ENCODE measurements at regions not wholly inside any gene's neighbourhood (a gene's known extent, or its start where the extent isn't known, plus 50 kb on each side); places are given as distances from the start of the nearest gene placed in this dataset.

GRCh38 chr9:103281126-103281525 is 286.0 kb downstream of the CYLC2 start:
- no peak for TF ChIP-seq POLR2AphosphoS5 (IDR thresholded peaks at IDR 0.05; ENCODE audit: low read depth, low read length)
- TF ChIP-seq CEBPB (IDR thresholded peaks at IDR 0.05; ENCODE audit: low read depth) = no peak
- TF ChIP-seq CBX3 (IDR thresholded peaks at IDR 0.05; ENCODE audit: low read depth) = no peak
- TF ChIP-seq, protein P1, sequence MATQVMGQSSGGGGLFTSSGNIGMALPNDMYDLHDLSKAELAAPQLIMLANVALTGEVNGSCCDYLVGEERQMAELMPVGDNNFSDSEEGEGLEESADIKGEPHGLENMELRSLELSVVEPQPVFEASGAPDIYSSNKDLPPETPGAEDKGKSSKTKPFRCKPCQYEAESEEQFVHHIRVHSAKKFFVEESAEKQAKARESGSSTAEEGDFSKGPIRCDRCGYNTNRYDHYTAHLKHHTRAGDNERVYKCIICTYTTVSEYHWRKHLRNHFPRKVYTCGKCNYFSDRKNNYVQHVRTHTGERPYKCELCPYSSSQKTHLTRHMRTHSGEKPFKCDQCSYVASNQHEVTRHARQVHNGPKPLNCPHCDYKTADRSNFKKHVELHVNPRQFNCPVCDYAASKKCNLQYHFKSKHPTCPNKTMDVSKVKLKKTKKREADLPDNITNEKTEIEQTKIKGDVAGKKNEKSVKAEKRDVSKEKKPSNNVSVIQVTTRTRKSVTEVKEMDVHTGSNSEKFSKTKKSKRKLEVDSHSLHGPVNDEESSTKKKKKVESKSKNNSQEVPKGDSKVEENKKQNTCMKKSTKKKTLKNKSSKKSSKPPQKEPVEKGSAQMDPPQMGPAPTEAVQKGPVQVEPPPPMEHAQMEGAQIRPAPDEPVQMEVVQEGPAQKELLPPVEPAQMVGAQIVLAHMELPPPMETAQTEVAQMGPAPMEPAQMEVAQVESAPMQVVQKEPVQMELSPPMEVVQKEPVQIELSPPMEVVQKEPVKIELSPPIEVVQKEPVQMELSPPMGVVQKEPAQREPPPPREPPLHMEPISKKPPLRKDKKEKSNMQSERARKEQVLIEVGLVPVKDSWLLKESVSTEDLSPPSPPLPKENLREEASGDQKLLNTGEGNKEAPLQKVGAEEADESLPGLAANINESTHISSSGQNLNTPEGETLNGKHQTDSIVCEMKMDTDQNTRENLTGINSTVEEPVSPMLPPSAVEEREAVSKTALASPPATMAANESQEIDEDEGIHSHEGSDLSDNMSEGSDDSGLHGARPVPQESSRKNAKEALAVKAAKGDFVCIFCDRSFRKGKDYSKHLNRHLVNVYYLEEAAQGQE (IDR thresholded peaks at IDR 0.05; ENCODE audit: low read depth) = no peak
- TF ChIP-seq, protein P2, sequence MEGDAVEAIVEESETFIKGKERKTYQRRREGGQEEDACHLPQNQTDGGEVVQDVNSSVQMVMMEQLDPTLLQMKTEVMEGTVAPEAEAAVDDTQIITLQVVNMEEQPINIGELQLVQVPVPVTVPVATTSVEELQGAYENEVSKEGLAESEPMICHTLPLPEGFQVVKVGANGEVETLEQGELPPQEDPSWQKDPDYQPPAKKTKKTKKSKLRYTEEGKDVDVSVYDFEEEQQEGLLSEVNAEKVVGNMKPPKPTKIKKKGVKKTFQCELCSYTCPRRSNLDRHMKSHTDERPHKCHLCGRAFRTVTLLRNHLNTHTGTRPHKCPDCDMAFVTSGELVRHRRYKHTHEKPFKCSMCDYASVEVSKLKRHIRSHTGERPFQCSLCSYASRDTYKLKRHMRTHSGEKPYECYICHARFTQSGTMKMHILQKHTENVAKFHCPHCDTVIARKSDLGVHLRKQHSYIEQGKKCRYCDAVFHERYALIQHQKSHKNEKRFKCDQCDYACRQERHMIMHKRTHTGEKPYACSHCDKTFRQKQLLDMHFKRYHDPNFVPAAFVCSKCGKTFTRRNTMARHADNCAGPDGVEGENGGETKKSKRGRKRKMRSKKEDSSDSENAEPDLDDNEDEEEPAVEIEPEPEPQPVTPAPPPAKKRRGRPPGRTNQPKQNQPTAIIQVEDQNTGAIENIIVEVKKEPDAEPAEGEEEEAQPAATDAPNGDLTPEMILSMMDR (IDR thresholded peaks at IDR 0.05 in 2 of 3, conservative IDR thresholded peaks at IDR 0.05 in 1 of 3; ENCODE audit: borderline replicate concordance in 1 of 3, insufficient read depth in 1 of 3, low read depth in 2 of 3, low read length in 2 of 3) = no peak
- TF ChIP-seq POLR2A (IDR thresholded peaks at IDR 0.05; ENCODE audit: borderline replicate concordance, extremely low read depth, insufficient read depth, insufficient read length) = no peak
- no peak for TF ChIP-seq ELF1 (IDR thresholded peaks at IDR 0.05; ENCODE audit: borderline replicate concordance, low read depth)
- TF ChIP-seq JUND (IDR thresholded peaks at IDR 0.05) = no peak
- TF ChIP-seq MAX (IDR thresholded peaks at IDR 0.05) = no peak
- no peak for TF ChIP-seq EGR1 (IDR thresholded peaks at IDR 0.05; ENCODE audit: low read depth)
- no peak for TF ChIP-seq EZH2phosphoT487 (IDR thresholded peaks at IDR 0.05; ENCODE audit: borderline replicate concordance)
- no peak for TF ChIP-seq EZH2 (IDR thresholded peaks at IDR 0.05)
- TF ChIP-seq ZNF274 (IDR thresholded peaks at IDR 0.05; ENCODE audit: low read depth, low read length) = no peak
- no peak for TF ChIP-seq TCF7L2 (IDR thresholded peaks at IDR 0.05; ENCODE audit: borderline replicate concordance, extremely low read depth, insufficient read depth, insufficient read length)
